ENCODE measurements at regions not wholly inside any gene's neighbourhood (a gene's known extent, or its start where the extent isn't known, plus 50 kb on each side); places are given as distances from the start of the nearest gene placed in this dataset.

GRCh38 chr14:97903821-97904220 is 1106.6 kb downstream of the VRK1 start:
- Histone ChIP-seq H3K79me2 (ENCODE audit: insufficient read depth) (no peaks in the 10 kb centered on the region), H3K27ac (ENCODE audit: low read depth in 2 of 2, low read length in 1 of 2) (no peak overlapping the region), H2AFZ (ENCODE audit: low read depth) (no peak overlapping the region), H3K36me3 (replicated peaks in 1 of 2; ENCODE audit: control insufficient read depth in 1 of 2, insufficient read depth in 2 of 2, low read length in 1 of 2) (no peaks in the 10 kb centered on the region), H3K4me1 (ENCODE audit: control insufficient read depth in 1 of 2, insufficient read depth in 2 of 2, low read depth in 1 of 2, low read length in 1 of 2) (no peaks in the 10 kb centered on the region), H3K9ac (no peak overlapping the region), H3K9me2 (no peaks in the 10 kb centered on the region), H3K27me3 (ENCODE audit: insufficient read depth) (no peaks in the 10 kb centered on the region), H4K20me1 (ENCODE audit: insufficient read depth) (no peaks in the 10 kb centered on the region), H3K4me2 (no peak overlapping the region), H3K4me3 (ENCODE audit: low read depth in 2 of 2, low read length in 1 of 2) (no peak overlapping the region), H3K9me3 (no peaks in the 10 kb centered on the region), H3F3A (replicated peaks; ENCODE audit: insufficient read depth) (no peaks in the 10 kb centered on the region)
- TF ChIP-seq NFIC (IDR thresholded peaks at IDR 0.05; ENCODE audit: borderline replicate concordance) (no peak), NRF1 (IDR thresholded peaks at IDR 0.05; ENCODE audit: low read depth, low read length) (no peak), EZH2phosphoT487 (IDR thresholded peaks at IDR 0.05; ENCODE audit: borderline replicate concordance, low read depth) (no peak), SIN3A (IDR thresholded peaks at IDR 0.05; ENCODE audit: borderline replicate concordance, low read depth, low read length) (no peak), TCF12 (IDR thresholded peaks at IDR 0.05) (no peak), REST (IDR thresholded peaks at IDR 0.05; ENCODE audit: low read depth, low read length) (no peak), PBX3 (IDR thresholded peaks at IDR 0.05) (no peak), JUND (IDR thresholded peaks at IDR 0.05) (no peak), GATA2 (CRISPR knock-in tag; IDR thresholded peaks at IDR 0.05) (no peak), CTCF (IDR thresholded peaks at IDR 0.05) (no peak), FOXJ3 (CRISPR knock-in tag; IDR thresholded peaks at IDR 0.05) (no peak), ELF1 (IDR thresholded peaks at IDR 0.05) (no peak), RXRA (IDR thresholded peaks at IDR 0.05; ENCODE audit: borderline replicate concordance, low read depth) (no peak), MAX (IDR thresholded peaks at IDR 0.05; ENCODE audit: low read depth) (no peak), ZBTB33 (IDR thresholded peaks at IDR 0.05; ENCODE audit: borderline replicate concordance, low read depth) (no peak), TAF1 (IDR thresholded peaks at IDR 0.05; ENCODE audit: borderline replicate concordance, low read depth, low read length) (no peak), EP300 (IDR thresholded peaks at IDR 0.05; ENCODE audit: borderline replicate concordance in 1 of 2, low read depth in 1 of 2, low read length in 1 of 2) (no peak)
- CTCF ChIA-PET: no interaction called here
- 0% methylated on average over 3 of the region's 3 CpGs for WGBS (ENCODE audit: low lambda C conversion rate)
- POLR2A ChIA-PET: no interaction called here
- no peak for DNase-seq

Measured in SK-N-SH (cell line).